HCT116 (cell line): ENCODE measurements at regions not wholly inside any gene's neighbourhood (a gene's known extent, or its start where the extent isn't known, plus 50 kb on each side); places are given as distances from the start of the nearest gene placed in this dataset.

Experiments
- ATAC-seq: fragments of 200-7000 bp; cut with Tn5 transposase; 2 replicates; pipeline ENCODE4 v1.9.1; 2020; ENCODE audit warnings: mild to moderate bottlenecking, moderate library complexity
- BruUV-seq: library from RNA; stranded (reverse); fragments of 400-500 nt; replicated peaks from 2 replicates; lab custom pipeline; 2021; lab: Mats Ljungman, UMichigan
- CTCF ChIA-PET: fragments of 300-600 bp; sonication (Branson Sonifier 250); formaldehyde crosslinking; loops from one replicate; lab custom pipeline; 2021; ENCODE audit warnings: antibody characterized with exemption; lab: Charles Lee
- POLR2A ChIA-PET: fragments of 300-600, 350-600 bp; sonication (Branson Sonifier 250); formaldehyde crosslinking; loops from one replicate; lab custom pipeline; 2021; ENCODE audit warnings: antibody characterized with exemption; lab: Charles Lee
- RAD21 ChIA-PET, 2 experiments: fragments of 300-600 bp; sonication (Branson Sonifier 250); formaldehyde crosslinking; loops; one replicate each; lab custom pipeline; 2023; ENCODE audit warnings: low total read pairs in 2 of 2; ENCODE audit not compliant: uncharacterized antibody in 2 of 2, unreplicated experiment in 2 of 2, low non-redundant PET in 1 of 2; lab: Charles Lee
- DNase-seq: peaks from one replicate; pipeline ENCODE4 v3.0.0-alpha.2; 2010; ENCODE audit warnings: low read depth, low spot score
- H2AFZ ChIP-seq: fragments of 200-600 bp; shearing (Covaris generic), sonication (generic); 2 replicates; pipeline ENCODE4 v1.6.1; 2017; ENCODE audit warnings: low read depth, mixed run types, mixed read lengths, antibody characterized with exemption, low read length; ENCODE audit not compliant: poor library complexity, severe bottlenecking
- H3K27ac ChIP-seq: 2 replicates; pipeline ENCODE4 v1.5.1; 2012; ENCODE audit warnings: low read depth, low read length
- H3K27me3 ChIP-seq: fragments of 200-600 bp; sonication (generic); 2 replicates; pipeline ENCODE4 v1.6.1; 2016; ENCODE audit warnings: mixed run types, low read length, mixed read lengths; ENCODE audit not compliant: insufficient read depth
- H3K36me3 ChIP-seq, 2 experiments: fragments of 200-500 bp in 1 of 2; fragments of 200-600 bp in 1 of 2; sonication (Bioruptor generic) in 1 of 2; sonication (generic) in 1 of 2; 2 replicates each; pipeline versions ENCODE4 v1.5.1 to v1.6.1; 2014 to 2016; ENCODE audit warnings: low read length in 2 of 2, inconsistent platforms in 1 of 2, mixed read lengths in 1 of 2, mixed run types in 1 of 2; ENCODE audit not compliant: insufficient read depth in 2 of 2, control insufficient read depth in 1 of 2
- H3K4me1 ChIP-seq, 2 experiments: fragments of 200-600 bp in 1 of 2; sonication (generic) in 1 of 2; 2 replicates each; pipeline versions ENCODE4 v1.5.1 to v1.6.1; 2012 to 2017; ENCODE audit warnings: low read length in 2 of 2, inconsistent platforms in 1 of 2, mild to moderate bottlenecking in 1 of 2, mixed read lengths in 1 of 2, mixed run types in 1 of 2, moderate library complexity in 1 of 2; ENCODE audit not compliant: insufficient read depth in 2 of 2, control insufficient read depth in 1 of 2
- H3K4me2 ChIP-seq: fragments of 200-600 bp; sonication (generic); 2 replicates; pipeline ENCODE4 v1.6.1; 2017; ENCODE audit warnings: mixed run types, low read length, mixed read lengths
- H3K4me3 ChIP-seq, 2 experiments: fragments of 200-600 bp in 1 of 2; sonication (generic) in 1 of 2; replicated peaks in 1 of 2; 2 replicates each; pipeline ENCODE4 v1.5.1; 2011 to 2016; ENCODE audit warnings: low read length in 2 of 2, control low read depth in 1 of 2, low read depth in 1 of 2, mild to moderate bottlenecking in 1 of 2, mixed read lengths in 1 of 2, mixed run types in 1 of 2
- H3K79me2 ChIP-seq: fragments of 200-600 bp; sonication (generic); 2 replicates; pipeline ENCODE4 v1.6.1; 2017; ENCODE audit warnings: mild to moderate bottlenecking, mixed run types, low read length, moderate library complexity, mixed read lengths; ENCODE audit not compliant: insufficient read depth
- H3K9ac ChIP-seq: fragments of 200-600 bp; sonication (generic); 2 replicates; pipeline ENCODE4 v1.6.1; 2016; ENCODE audit warnings: low read length, mixed read lengths
- H3K9me2 ChIP-seq: fragments of 200-600 bp; sonication (generic), shearing (Covaris generic); 2 replicates; pipeline ENCODE4 v1.6.1; 2017; ENCODE audit warnings: mixed run types, mild to moderate bottlenecking, moderate library complexity; ENCODE audit not compliant: insufficient read depth
- H3K9me3 ChIP-seq, 2 experiments: fragments of 200-500 bp in 1 of 2; fragments of 200-600 bp in 1 of 2; sonication (Bioruptor generic) in 1 of 2; sonication (generic) in 1 of 2; 2 replicates each; pipeline ENCODE4 v1.6.1; 2014 to 2017; ENCODE audit warnings: low read length in 2 of 2, mixed read lengths in 2 of 2, inconsistent platforms in 1 of 2, low read depth in 1 of 2, mild to moderate bottlenecking in 1 of 2, mixed run types in 1 of 2, moderate library complexity in 1 of 2; ENCODE audit not compliant: control insufficient read depth in 1 of 2, insufficient read depth in 1 of 2
- H4K20me1 ChIP-seq: fragments of 200-600 bp; sonication (generic), shearing (Covaris generic); 2 replicates; pipeline ENCODE4 v1.6.1; 2017; ENCODE audit warnings: mixed run types, mild to moderate bottlenecking, moderate library complexity; ENCODE audit not compliant: insufficient read depth
- ELF1 ChIP-seq: IDR thresholded peaks from 2 replicates; pipeline ENCODE4 v1.6.1; 2012; ENCODE audit warnings: low read depth, borderline replicate concordance
- REST ChIP-seq: IDR thresholded peaks from 2 replicates; pipeline ENCODE4 v1.6.1; 2012; ENCODE audit warnings: low read depth
- YY1 ChIP-seq: IDR thresholded peaks from 2 replicates; pipeline ENCODE4 v1.6.1; 2011; ENCODE audit warnings: low read length, low read depth, moderate library complexity, mild to moderate bottlenecking; ENCODE audit not compliant: insufficient replicate concordance; ENCODE audit errors: extremely low read depth
- ZBTB33 ChIP-seq: IDR thresholded peaks from 2 replicates; pipeline ENCODE4 v1.6.1; 2011; ENCODE audit warnings: mild to moderate bottlenecking, low read length, moderate library complexity; ENCODE audit not compliant: insufficient replicate concordance; ENCODE audit errors: extremely low read depth
- intact Hi-C: fragments of 100-400 bp; cut with micrococcal nuclease; formaldehyde crosslinking; loops from 2 replicates; pipeline ENCODE4 v1.10.0; 2022

- no peaks in the 10 kb centered on the region for H3K27me3 ChIP-seq
- no peaks in the 10 kb centered on the region for H3K9me3 ChIP-seq
- H3K9ac ChIP-seq: no peak overlapping the region
- no peaks in the 10 kb centered on the region for H4K20me1 ChIP-seq
- ChIA-PET CTCF (no interaction called here), POLR2A (no interaction called here), RAD21 (no interaction called here)
- BruUV-seq: no TSS peak
- no peak for DNase-seq
- no peak overlapping the region for H3K27ac ChIP-seq
- no peak overlapping the region for H3K4me2 ChIP-seq
- H2AFZ ChIP-seq: no peak overlapping the region
- no peak overlapping the region for H3K4me3 ChIP-seq
- no peaks in the 10 kb centered on the region for H3K79me2 ChIP-seq
- intact Hi-C loops: no loop called here
- no peaks in the 10 kb centered on the region for H3K9me2 ChIP-seq
- TF ChIP-seq ZBTB33 (no peak), YY1 (no peak), ELF1 (no peak), REST (no peak)
- H3K36me3 ChIP-seq: no peaks in the 10 kb centered on the region
- ATAC-seq: no peak
- H3K4me1 ChIP-seq: no peaks in the 10 kb centered on the region
These were observed 268.5 kb downstream of the DNAJB9 start for GRCh38 chr7:108838198-108838597.
